ENCODE measurements at regions not wholly inside any gene's neighbourhood (a gene's known extent, or its start where the extent isn't known, plus 50 kb on each side); places are given as distances from the start of the nearest gene placed in this dataset.

GRCh38 chr1:185676969-185677368, 57.2 kb upstream of the HMCN1 start:
- POLR2A ChIA-PET = no interaction called here
- no peaks in the 10 kb centered on the region for H4K20me1 ChIP-seq (ENCODE audit: insufficient read depth)
- no peak overlapping the region for H3K9ac ChIP-seq
- H3K9me3 ChIP-seq = no peaks in the 10 kb centered on the region
- H3K36me3 ChIP-seq (replicated peaks in 1 of 2; ENCODE audit: control insufficient read depth in 1 of 2, insufficient read depth in 2 of 2, low read length in 1 of 2) = no peaks in the 10 kb centered on the region
- CTCF ChIA-PET = no interaction called here
- H3K4me2 ChIP-seq = no peak overlapping the region
- no peak overlapping the region for H3K4me3 ChIP-seq (ENCODE audit: low read depth in 2 of 2, low read length in 1 of 2)
- no peaks in the 10 kb centered on the region for H3K27me3 ChIP-seq (ENCODE audit: insufficient read depth)
- no peaks in the 10 kb centered on the region for H3K79me2 ChIP-seq (ENCODE audit: insufficient read depth)
- no peak for DNase-seq
- no peak overlapping the region for H3K27ac ChIP-seq (ENCODE audit: low read depth in 2 of 2, low read length in 1 of 2)
- H3K4me1 ChIP-seq (ENCODE audit: control insufficient read depth in 1 of 2, insufficient read depth in 2 of 2, low read depth in 1 of 2, low read length in 1 of 2) = peaks cover 0 to 4% of the 10 kb centered on the region in 2 experiments; a peak in 1 of 4 replicates
- no peaks in the 10 kb centered on the region for H3K9me2 ChIP-seq
- no peak overlapping the region for H2AFZ ChIP-seq (ENCODE audit: low read depth)
- WGBS (ENCODE audit: low lambda C conversion rate) = 33% methylated on average over 1 of the region's 1 CpG
- no peak for TF ChIP-seq NRF1 (IDR thresholded peaks at IDR 0.05; ENCODE audit: low read depth, low read length)
- TF ChIP-seq, protein P1, sequence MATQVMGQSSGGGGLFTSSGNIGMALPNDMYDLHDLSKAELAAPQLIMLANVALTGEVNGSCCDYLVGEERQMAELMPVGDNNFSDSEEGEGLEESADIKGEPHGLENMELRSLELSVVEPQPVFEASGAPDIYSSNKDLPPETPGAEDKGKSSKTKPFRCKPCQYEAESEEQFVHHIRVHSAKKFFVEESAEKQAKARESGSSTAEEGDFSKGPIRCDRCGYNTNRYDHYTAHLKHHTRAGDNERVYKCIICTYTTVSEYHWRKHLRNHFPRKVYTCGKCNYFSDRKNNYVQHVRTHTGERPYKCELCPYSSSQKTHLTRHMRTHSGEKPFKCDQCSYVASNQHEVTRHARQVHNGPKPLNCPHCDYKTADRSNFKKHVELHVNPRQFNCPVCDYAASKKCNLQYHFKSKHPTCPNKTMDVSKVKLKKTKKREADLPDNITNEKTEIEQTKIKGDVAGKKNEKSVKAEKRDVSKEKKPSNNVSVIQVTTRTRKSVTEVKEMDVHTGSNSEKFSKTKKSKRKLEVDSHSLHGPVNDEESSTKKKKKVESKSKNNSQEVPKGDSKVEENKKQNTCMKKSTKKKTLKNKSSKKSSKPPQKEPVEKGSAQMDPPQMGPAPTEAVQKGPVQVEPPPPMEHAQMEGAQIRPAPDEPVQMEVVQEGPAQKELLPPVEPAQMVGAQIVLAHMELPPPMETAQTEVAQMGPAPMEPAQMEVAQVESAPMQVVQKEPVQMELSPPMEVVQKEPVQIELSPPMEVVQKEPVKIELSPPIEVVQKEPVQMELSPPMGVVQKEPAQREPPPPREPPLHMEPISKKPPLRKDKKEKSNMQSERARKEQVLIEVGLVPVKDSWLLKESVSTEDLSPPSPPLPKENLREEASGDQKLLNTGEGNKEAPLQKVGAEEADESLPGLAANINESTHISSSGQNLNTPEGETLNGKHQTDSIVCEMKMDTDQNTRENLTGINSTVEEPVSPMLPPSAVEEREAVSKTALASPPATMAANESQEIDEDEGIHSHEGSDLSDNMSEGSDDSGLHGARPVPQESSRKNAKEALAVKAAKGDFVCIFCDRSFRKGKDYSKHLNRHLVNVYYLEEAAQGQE (IDR thresholded peaks at IDR 0.05; ENCODE audit: low read depth, low read length) = no peak
- no peak for TF ChIP-seq MAX (IDR thresholded peaks at IDR 0.05; ENCODE audit: low read depth)
- no peak for TF ChIP-seq RCOR1 (IDR thresholded peaks at IDR 0.05; ENCODE audit: low read length)
- TF ChIP-seq FOSL2 (IDR thresholded peaks at IDR 0.05; ENCODE audit: borderline replicate concordance, low read depth) = no peak
- no peak for TF ChIP-seq RFX5 (IDR thresholded peaks at IDR 0.05; ENCODE audit: low read length)
- TF ChIP-seq POLR2AphosphoS5 (IDR thresholded peaks at IDR 0.05; ENCODE audit: low read depth, low read length) = no peak
- TF ChIP-seq GABPA (IDR thresholded peaks at IDR 0.05; ENCODE audit: low read depth) = no peak
- no peak for TF ChIP-seq RAD21 (IDR thresholded peaks at IDR 0.05; ENCODE audit: low read length)
- TF ChIP-seq IRF3 (IDR thresholded peaks at IDR 0.05; ENCODE audit: low read depth, low read length) = no peak
- no peak for TF ChIP-seq TAF1 (IDR thresholded peaks at IDR 0.05; ENCODE audit: borderline replicate concordance, low read depth, low read length)
- no peak for TF ChIP-seq GATA2 (CRISPR knock-in tag; IDR thresholded peaks at IDR 0.05)
- no peaks in the 10 kb centered on the region for H3F3A ChIP-seq (replicated peaks; ENCODE audit: insufficient read depth)

GRCh38 chr1:185674201-185674600, 60.0 kb upstream of the HMCN1 start:
- no peak overlapping the region for H3K4me2 ChIP-seq
- H3K9me2 ChIP-seq = no peaks in the 10 kb centered on the region
- WGBS (ENCODE audit: low lambda C conversion rate) = 39% methylated on average over 5 of the region's 5 CpGs
- no peak overlapping the region for H3K27ac ChIP-seq (ENCODE audit: low read depth in 2 of 2, low read length in 1 of 2)
- H4K20me1 ChIP-seq (ENCODE audit: insufficient read depth) = no peaks in the 10 kb centered on the region
- H3K4me1 ChIP-seq (ENCODE audit: control insufficient read depth in 1 of 2, insufficient read depth in 2 of 2, low read depth in 1 of 2, low read length in 1 of 2) = peaks cover 0 to 4% of the 10 kb centered on the region in 2 experiments; a peak in 1 of 4 replicates
- CTCF ChIA-PET = interaction anchor here (0.6 to 1.0 kb wide), 2 partner anchors 22 to 46 kb away, joined by 3 read pairs; no protein-coding TSS in a partner anchor
- H3F3A ChIP-seq (replicated peaks; ENCODE audit: insufficient read depth) = no peaks in the 10 kb centered on the region
- no peak overlapping the region; a peak in 1 of 4 replicates for H3K4me3 ChIP-seq (ENCODE audit: low read depth in 2 of 2, low read length in 1 of 2)
- H3K79me2 ChIP-seq (ENCODE audit: insufficient read depth) = no peaks in the 10 kb centered on the region
- POLR2A ChIA-PET = no interaction called here
- H3K9ac ChIP-seq = no peak overlapping the region
- H2AFZ ChIP-seq (ENCODE audit: low read depth) = no peak overlapping the region
- H3K9me3 ChIP-seq = no peaks in the 10 kb centered on the region
- DNase-seq = no peak
- no peaks in the 10 kb centered on the region for H3K27me3 ChIP-seq (ENCODE audit: insufficient read depth)
- no peaks in the 10 kb centered on the region for H3K36me3 ChIP-seq (replicated peaks in 1 of 2; ENCODE audit: control insufficient read depth in 1 of 2, insufficient read depth in 2 of 2, low read length in 1 of 2)
- TF ChIP-seq RAD21 (IDR thresholded peaks at IDR 0.05; ENCODE audit: low read length) (no peak), NRF1 (IDR thresholded peaks at IDR 0.05; ENCODE audit: low read depth, low read length) (no peak), YY1 (IDR thresholded peaks at IDR 0.05; ENCODE audit: low read depth) (no peak), TEAD4 (IDR thresholded peaks at IDR 0.05; ENCODE audit: borderline replicate concordance, insufficient read depth) (no peak), GABPA (IDR thresholded peaks at IDR 0.05; ENCODE audit: low read depth) (no peak), TAF1 (IDR thresholded peaks at IDR 0.05; ENCODE audit: borderline replicate concordance, low read depth, low read length) (no peak), RCOR1 (IDR thresholded peaks at IDR 0.05; ENCODE audit: low read length) (no peak), IRF3 (IDR thresholded peaks at IDR 0.05; ENCODE audit: low read depth, low read length) (no peak), FOXM1 (IDR thresholded peaks at IDR 0.05; ENCODE audit: low read depth) (no peak)
- TF ChIP-seq, protein P2, sequence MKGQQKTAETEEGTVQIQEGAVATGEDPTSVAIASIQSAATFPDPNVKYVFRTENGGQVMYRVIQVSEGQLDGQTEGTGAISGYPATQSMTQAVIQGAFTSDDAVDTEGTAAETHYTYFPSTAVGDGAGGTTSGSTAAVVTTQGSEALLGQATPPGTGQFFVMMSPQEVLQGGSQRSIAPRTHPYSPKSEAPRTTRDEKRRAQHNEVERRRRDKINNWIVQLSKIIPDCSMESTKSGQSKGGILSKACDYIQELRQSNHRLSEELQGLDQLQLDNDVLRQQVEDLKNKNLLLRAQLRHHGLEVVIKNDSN (IDR thresholded peaks at IDR 0.05; ENCODE audit: borderline replicate concordance, low read depth) = no peak
- TF ChIP-seq, protein P1 (IDR thresholded peaks at IDR 0.05; ENCODE audit: low read depth, low read length) = no peak
